ENCODE measurements at regions not wholly inside any gene's neighbourhood (a gene's known extent, or its start where the extent isn't known, plus 50 kb on each side); places are given as distances from the start of the nearest gene placed in this dataset.

DNA sequence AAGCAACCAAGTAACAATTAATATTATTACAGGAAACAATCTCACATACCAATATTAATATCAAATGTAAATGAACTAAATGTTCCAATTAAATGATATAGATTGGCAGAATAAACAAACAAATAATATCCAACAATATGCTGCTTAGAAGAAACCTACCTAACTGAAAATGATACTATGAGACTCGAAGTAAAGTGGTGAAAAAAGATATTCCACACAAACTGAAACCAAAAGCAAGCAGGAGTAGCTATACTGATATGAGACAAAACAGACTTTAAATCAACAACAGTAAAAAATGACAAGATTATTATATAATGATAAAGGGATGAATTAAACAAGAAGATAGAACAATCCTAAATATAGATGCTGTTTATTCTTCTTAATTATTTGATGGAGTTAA is 140.1 kb downstream of the SPANXN4 start:
- TF ChIP-seq, protein P1, sequence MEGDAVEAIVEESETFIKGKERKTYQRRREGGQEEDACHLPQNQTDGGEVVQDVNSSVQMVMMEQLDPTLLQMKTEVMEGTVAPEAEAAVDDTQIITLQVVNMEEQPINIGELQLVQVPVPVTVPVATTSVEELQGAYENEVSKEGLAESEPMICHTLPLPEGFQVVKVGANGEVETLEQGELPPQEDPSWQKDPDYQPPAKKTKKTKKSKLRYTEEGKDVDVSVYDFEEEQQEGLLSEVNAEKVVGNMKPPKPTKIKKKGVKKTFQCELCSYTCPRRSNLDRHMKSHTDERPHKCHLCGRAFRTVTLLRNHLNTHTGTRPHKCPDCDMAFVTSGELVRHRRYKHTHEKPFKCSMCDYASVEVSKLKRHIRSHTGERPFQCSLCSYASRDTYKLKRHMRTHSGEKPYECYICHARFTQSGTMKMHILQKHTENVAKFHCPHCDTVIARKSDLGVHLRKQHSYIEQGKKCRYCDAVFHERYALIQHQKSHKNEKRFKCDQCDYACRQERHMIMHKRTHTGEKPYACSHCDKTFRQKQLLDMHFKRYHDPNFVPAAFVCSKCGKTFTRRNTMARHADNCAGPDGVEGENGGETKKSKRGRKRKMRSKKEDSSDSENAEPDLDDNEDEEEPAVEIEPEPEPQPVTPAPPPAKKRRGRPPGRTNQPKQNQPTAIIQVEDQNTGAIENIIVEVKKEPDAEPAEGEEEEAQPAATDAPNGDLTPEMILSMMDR (IDR thresholded peaks at IDR 0.05) = no peak
- TF ChIP-seq POLR2A (IDR thresholded peaks at IDR 0.05) = no peak

Data from testis (tissue), 2 donors.